T-cell (primary cell): ENCODE measurements at regions not wholly inside any gene's neighbourhood (a gene's known extent, or its start where the extent isn't known, plus 50 kb on each side); places are given as distances from the start of the nearest gene placed in this dataset.
"Not testable (repeated sequence)": the region's sequence is repeated elsewhere in the genome, so short reads cannot be mapped to it uniquely, and the experiment has no call there.

Experiments used
- ATAC-seq, 4 experiments: fragments of 200-7000 bp in 3 of 4; fragments of 150-1000 bp in 1 of 4; cut with Tn5 transposase; replicated peaks in 1 of 4; 1 replicate in 3 of 4; 2 replicates in 1 of 4; pipeline ENCODE4 v1.10.0; 2021; ENCODE audit warnings: moderate library complexity in 3 of 4, mild to moderate bottlenecking in 2 of 4, moderate number of reproducible peaks in 1 of 4
- CTCF ChIA-PET, 2 donors: fragments of 300-600 bp; sonication (Branson Sonifier 250); formaldehyde crosslinking; loops; one replicate each; lab custom pipeline; 2022; ENCODE audit warnings: antibody characterized with exemption in 2 of 2; lab: Charles Lee
- POLR2A ChIA-PET, 2 donors: fragments of 300-600 bp; sonication (Branson Sonifier 250); formaldehyde crosslinking; loops; one replicate each; lab custom pipeline; 2022; ENCODE audit warnings: antibody characterized with exemption in 2 of 2; lab: Charles Lee
- DNase-seq, 35 experiments: peaks; one replicate each; pipeline versions ENCODE4 v3.0.0 to v3.0.0-alpha.2; 2013 to 2023
- H3K27ac ChIP-seq: one replicate; pipeline ENCODE4 v1.5.1; 2013; ENCODE audit warnings: low read length
- H3K27me3 ChIP-seq, 2 experiments: replicated peaks in 1 of 2; 1 replicate in 1 of 2; 2 replicates in 1 of 2; pipeline versions ENCODE4 v1.6.1 to v1.7.0; 2013; ENCODE audit warnings: low read length in 1 of 2, mixed read lengths in 1 of 2; ENCODE audit not compliant: control insufficient read depth in 2 of 2, insufficient read depth in 2 of 2; ENCODE audit errors: extremely low read depth in 1 of 2
- H3K36me3 ChIP-seq, 2 donors: 1 replicate in 1 of 2; 2 replicates in 1 of 2; pipeline versions ENCODE4 v1.6.1 to v1.7.0; 2013; ENCODE audit warnings: low read length in 1 of 2; ENCODE audit not compliant: control insufficient read depth in 2 of 2, insufficient read depth in 1 of 2; ENCODE audit errors: extremely low read depth in 1 of 2
- H3K4me1 ChIP-seq, 2 experiments: 1 replicate in 1 of 2; 2 replicates in 1 of 2; pipeline versions ENCODE4 v1.6.1 to v1.7.0; 2013; ENCODE audit warnings: low read length in 2 of 2, mixed read lengths in 1 of 2; ENCODE audit not compliant: insufficient read depth in 2 of 2, control insufficient read depth in 1 of 2; ENCODE audit errors: extremely low read depth in 1 of 2
- H3K4me3 ChIP-seq, 2 donors: 1 replicate in 1 of 2; 2 replicates in 1 of 2; pipeline versions ENCODE4 v1.5.1 to v1.7.0; 2013; ENCODE audit warnings: mild to moderate bottlenecking in 2 of 2, low read length in 1 of 2, moderate library complexity in 1 of 2; ENCODE audit not compliant: control insufficient read depth in 1 of 2; ENCODE audit errors: extremely low read depth in 1 of 2
- H3K9me3 ChIP-seq: 2 replicates; pipeline ENCODE4 v1.7.0; 2013
- H3K27ac Mint-ChIP-seq, 2 donors: one replicate each; pipeline ENCODE4 v1.8.0; 2020 to 2021; ENCODE audit warnings: mild to moderate bottlenecking in 2 of 2, mixed read lengths in 2 of 2
- H3K27me3 Mint-ChIP-seq, 2 donors: one replicate each; pipeline ENCODE4 v1.8.0; 2021 to 2022; ENCODE audit warnings: mixed read lengths in 2 of 2
- H3K36me3 Mint-ChIP-seq: one replicate; pipeline ENCODE4 v1.8.0; 2021; ENCODE audit warnings: mixed read lengths
- H3K4me1 Mint-ChIP-seq, 3 donors: one replicate each; pipeline ENCODE4 v1.8.0; 2020 to 2022; ENCODE audit warnings: mixed read lengths in 3 of 3, mild to moderate bottlenecking in 1 of 3
- H3K4me3 Mint-ChIP-seq, 3 donors: one replicate each; pipeline ENCODE4 v1.8.0; 2020 to 2022; ENCODE audit warnings: mild to moderate bottlenecking in 3 of 3, mixed read lengths in 3 of 3, moderate library complexity in 3 of 3
- H3K9me3 Mint-ChIP-seq, 3 donors: one replicate each; pipeline ENCODE4 v1.8.0; 2020 to 2022; ENCODE audit warnings: mixed read lengths in 3 of 3
- WGBS: methylation state at CpG from one replicate; pipeline ENCODE4 v1.1.5; 2013; ENCODE audit warnings: missing lambda C conversion rate; ENCODE audit not compliant: insufficient coverage; 5-methylcytosine and 5-hydroxymethylcytosine counted together

DNA sequence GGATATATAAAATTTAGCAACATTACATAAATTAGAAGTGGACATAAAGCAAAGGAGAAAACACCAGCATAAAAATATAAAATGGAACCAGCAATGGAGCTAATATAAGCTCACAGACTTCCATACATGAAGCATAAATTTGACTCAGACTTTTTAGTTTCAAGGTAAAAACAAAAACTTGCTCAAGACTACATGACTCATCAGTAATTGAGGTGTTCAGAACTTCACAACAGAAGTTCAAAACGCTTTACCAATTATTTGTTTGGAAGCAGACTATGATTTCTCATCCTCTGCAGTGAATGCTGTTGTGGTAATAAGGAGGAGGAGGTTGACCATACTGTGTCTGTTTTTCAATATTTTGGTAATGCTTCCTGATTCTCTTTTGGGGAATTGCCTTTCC, 192.0 kb upstream of the MEIS1 start:
- H3K27ac ChIP-seq, POLR2A ChIA-PET, H3K4me1 Mint-ChIP-seq, H3K4me1 ChIP-seq, H3K27ac Mint-ChIP-seq, H3K27me3 Mint-ChIP-seq, H3K9me3 ChIP-seq, H3K36me3 ChIP-seq, CTCF ChIA-PET, H3K36me3 Mint-ChIP-seq, DNase-seq, H3K27me3 ChIP-seq, H3K4me3 ChIP-seq, ATAC-seq, H3K4me3 Mint-ChIP-seq: not testable (repeated sequence)
- H3K9me3 Mint-ChIP-seq = peaks cover 0 to 18% (median 4%) of the 10 kb centered on the region in 3 donors
- no CpG with 5 or more reads among the region's 1 CpG for WGBS

DNA sequence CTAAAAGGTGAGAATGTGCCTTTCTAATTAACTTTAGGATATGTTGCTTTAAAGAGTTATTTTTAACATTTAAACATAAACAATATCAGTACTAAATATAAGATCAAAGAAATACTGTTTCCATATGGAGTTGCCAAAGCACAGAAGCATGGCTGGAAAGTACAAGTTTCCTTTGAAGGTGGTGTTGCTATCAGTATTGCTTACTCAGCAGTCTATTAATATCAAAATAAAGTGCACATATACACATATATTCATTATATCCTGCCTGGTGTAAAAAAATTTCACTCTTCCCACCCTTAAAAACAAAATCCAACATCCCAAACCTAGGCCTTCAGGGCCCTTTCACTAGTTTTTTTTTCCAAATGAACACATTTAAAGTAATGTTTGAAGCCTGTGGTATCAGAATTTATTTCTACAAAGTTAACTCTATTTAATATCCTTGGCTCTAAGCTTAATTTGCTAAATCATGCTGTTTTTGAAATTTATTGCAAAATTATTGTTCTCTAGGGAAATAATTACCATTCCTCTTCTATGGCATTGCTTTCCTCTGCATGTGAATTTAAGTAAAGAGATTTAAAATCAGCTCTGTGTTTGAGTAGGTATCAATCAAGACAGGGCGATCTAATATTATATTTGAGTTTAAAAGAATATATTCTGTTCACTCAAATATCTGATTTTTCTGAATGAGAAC, 192.7 kb upstream of the MEIS1 start:
- H3K4me3 ChIP-seq = no peak overlapping the region
- POLR2A ChIA-PET = no interaction called here
- no peak for ATAC-seq
- H3K27ac ChIP-seq = no peak overlapping the region
- Mint-ChIP-seq H3K36me3 (no peaks in the 10 kb centered on the region), H3K27ac (no peak overlapping the region), H3K27me3 (no peaks in the 10 kb centered on the region), H3K4me3 (no peak overlapping the region), H3K9me3 (peaks cover 0 to 12% (median 4%) of the 10 kb centered on the region in 3 donors), H3K4me1 (no peaks in the 10 kb centered on the region)
- no peaks in the 10 kb centered on the region for H3K4me1 ChIP-seq
- CTCF ChIA-PET = no interaction called here
- H3K36me3 ChIP-seq = no peaks in the 10 kb centered on the region
- H3K27me3 ChIP-seq = no peaks in the 10 kb centered on the region
- DNase-seq = no peak
- no CpG with 5 or more reads among the region's 1 CpG for WGBS
- H3K9me3 ChIP-seq = no peaks in the 10 kb centered on the region

DNA sequence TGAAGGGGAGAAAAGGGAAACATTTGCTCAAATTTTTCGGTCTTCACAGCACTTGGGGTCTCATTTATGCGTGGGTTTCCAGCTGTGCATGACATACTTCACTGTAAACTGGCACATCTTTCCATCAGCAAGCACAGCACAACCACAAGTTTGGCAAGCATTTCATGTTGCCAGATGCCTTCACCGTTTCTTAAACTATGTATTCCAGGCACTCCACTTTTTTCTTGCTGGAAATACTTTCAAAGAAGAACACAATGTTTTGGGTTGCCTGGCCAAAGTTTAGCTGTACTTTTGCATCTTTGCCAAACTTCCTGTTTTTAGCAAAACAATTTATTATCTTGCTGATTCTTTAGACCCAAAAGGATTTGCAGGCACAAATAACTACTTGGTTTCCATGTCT, 194.6 kb upstream of the MEIS1 start:
- DNase-seq (no peak), ATAC-seq (no peak)
- no peaks in the 10 kb centered on the region for H3K36me3 Mint-ChIP-seq
- H3K4me1 Mint-ChIP-seq = no peaks in the 10 kb centered on the region
- no peaks in the 10 kb centered on the region for H3K4me1 ChIP-seq
- peaks cover 0 to 8% (median 4%) of the 10 kb centered on the region in 3 donors for H3K9me3 Mint-ChIP-seq
- H3K27me3 Mint-ChIP-seq = no peaks in the 10 kb centered on the region
- H3K27me3 ChIP-seq = no peaks in the 10 kb centered on the region
- POLR2A ChIA-PET = no interaction called here
- H3K9me3 ChIP-seq = no peaks in the 10 kb centered on the region
- H3K4me3 ChIP-seq = no peak overlapping the region
- no peak overlapping the region for H3K27ac Mint-ChIP-seq
- 70% methylated on average over 3 of the region's 3 CpGs for WGBS
- H3K36me3 ChIP-seq = no peaks in the 10 kb centered on the region
- H3K27ac ChIP-seq = no peak overlapping the region
- H3K4me3 Mint-ChIP-seq = no peak overlapping the region
- CTCF ChIA-PET = no interaction called here

DNA sequence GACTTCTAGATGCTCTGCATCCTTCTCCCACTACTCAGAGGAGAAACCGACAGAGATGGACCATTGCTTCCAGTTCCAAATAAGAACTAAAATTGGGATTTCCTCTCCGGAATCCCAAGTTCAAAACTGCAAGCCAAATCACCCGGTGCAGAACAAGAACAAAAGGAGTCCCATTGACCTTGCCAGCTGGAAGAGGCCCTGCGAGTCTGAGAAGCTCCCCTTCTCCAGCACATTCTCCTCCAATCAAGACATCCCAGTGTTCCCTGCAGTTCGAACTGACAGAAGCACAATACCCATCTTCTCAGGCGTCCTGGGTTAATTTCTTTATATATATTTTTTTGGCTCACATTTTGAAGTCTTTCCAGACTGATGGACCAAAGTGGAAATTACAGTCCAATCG, 195.3 kb upstream of the MEIS1 start:
- Histone ChIP-seq H3K27me3 (no peaks in the 10 kb centered on the region), H3K36me3 (no peaks in the 10 kb centered on the region), H3K27ac (no peak overlapping the region), H3K9me3 (no peaks in the 10 kb centered on the region), H3K4me3 (no peak overlapping the region), H3K4me1 (no peaks in the 10 kb centered on the region)
- DNase-seq (no peak), ATAC-seq (no peak)
- H3K36me3 Mint-ChIP-seq = no peaks in the 10 kb centered on the region
- no peaks in the 10 kb centered on the region for H3K27me3 Mint-ChIP-seq
- H3K9me3 Mint-ChIP-seq = peaks cover 0 to 5% (median 0%) of the 10 kb centered on the region in 3 donors
- no peak overlapping the region for H3K27ac Mint-ChIP-seq
- ChIA-PET CTCF (no interaction called here), POLR2A (no interaction called here)
- no peaks in the 10 kb centered on the region for H3K4me1 Mint-ChIP-seq
- no peak overlapping the region for H3K4me3 Mint-ChIP-seq
- WGBS = 89% methylated on average over 3 of the region's 7 CpGs

DNA sequence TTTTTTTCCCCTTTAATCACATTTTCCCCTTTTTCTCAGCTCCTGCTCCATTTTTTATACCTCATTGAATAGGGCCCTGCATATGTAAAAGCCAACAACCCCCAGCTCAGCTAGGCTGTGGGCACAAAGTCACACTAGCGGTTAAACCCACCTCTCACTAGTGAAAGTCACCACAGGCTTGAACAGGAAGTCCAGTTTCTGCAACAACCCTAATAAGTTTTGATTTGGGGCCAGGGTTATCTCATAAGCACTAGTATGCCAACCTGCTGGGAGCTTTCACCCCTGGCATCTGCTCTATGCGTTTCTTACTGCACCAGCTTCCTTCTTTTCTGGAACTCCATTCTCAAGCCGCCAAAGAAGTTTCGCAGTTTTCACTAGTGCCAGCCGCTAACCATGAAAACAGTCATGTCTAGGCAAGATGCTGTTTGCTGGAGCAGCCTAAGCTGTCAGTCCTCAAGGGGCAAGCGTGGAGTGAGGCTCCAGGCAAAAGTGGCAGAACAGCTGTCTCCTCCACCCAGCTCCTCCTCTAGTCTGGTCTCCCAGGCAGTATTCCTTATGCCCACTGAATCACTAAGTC, 197.0 kb upstream of the MEIS1 start:
- CTCF ChIA-PET = no interaction called here
- H3K27me3 ChIP-seq = no peaks in the 10 kb centered on the region
- H3K36me3 Mint-ChIP-seq = no peaks in the 10 kb centered on the region
- H3K9me3 ChIP-seq = no peaks in the 10 kb centered on the region
- DNase-seq (no peak), ATAC-seq (no peak)
- no peak overlapping the region for H3K27ac ChIP-seq
- no peaks in the 10 kb centered on the region for H3K9me3 Mint-ChIP-seq
- H3K27ac Mint-ChIP-seq = no peak overlapping the region
- POLR2A ChIA-PET = no interaction called here
- no peaks in the 10 kb centered on the region for H3K4me1 ChIP-seq
- H3K4me3 ChIP-seq = no peak overlapping the region
- H3K4me3 Mint-ChIP-seq = no peak overlapping the region
- WGBS = 82% methylated on average over 5 of the region's 6 CpGs
- H3K36me3 ChIP-seq = no peaks in the 10 kb centered on the region
- no peaks in the 10 kb centered on the region for H3K4me1 Mint-ChIP-seq
- no peaks in the 10 kb centered on the region for H3K27me3 Mint-ChIP-seq

DNA sequence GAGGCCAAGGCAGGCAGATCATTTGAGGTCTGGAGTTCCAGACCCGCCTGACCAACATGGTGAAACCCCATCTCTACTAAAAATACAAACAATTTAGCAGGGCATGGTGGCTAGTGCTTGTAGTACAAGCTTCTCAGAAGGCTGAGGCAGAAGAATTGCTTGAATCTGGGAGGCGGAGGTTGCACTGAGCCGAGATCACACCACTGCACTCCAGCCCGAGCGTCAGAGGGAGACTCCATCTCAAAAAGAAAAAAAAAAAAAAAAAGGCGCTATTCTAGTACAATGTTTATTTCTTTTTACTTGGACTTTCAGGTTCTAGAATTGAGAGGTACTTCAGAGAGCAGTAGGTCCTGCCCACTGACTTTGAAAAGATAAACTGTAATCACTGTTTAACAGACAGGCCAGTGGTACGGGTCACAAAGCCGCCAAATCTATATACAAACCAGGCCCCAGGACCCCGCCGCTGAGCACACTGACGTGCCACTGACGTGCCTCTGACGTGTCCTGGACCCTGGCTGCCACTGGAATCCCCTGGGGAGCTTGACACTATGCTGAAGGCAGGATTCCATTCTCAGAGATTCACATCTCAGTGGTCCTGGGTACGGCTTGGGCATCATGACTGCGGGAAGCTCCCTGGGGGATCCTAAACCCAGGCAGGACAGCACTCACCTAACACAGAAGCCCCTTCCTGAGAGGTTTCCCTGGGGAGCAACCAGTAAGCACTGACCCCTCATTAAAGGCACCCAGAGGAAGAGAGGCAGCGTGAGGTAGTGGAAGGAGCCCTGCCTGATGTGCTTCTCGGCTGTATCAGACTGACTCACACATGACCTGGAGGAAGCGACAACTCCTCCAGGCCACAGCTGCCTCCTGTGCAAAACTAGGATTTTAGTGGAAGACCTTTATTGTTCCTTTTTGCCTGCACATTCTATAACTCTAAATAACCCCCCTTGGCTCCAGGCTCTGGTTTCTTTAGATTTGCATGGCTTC, 197.8 kb upstream of the MEIS1 start:
- H3K9me3 Mint-ChIP-seq = peaks cover 0 to under 1% (median 0%) of the 10 kb centered on the region in 3 donors
- H3K4me1 Mint-ChIP-seq = no peaks in the 10 kb centered on the region
- 68% methylated on average over 8 of the region's 18 CpGs for WGBS
- no peak for DNase-seq
- ATAC-seq = no peak
- no peak overlapping the region for H3K27ac ChIP-seq
- H3K36me3 ChIP-seq = no peaks in the 10 kb centered on the region
- ChIA-PET POLR2A (no interaction called here), CTCF (no interaction called here)
- no peaks in the 10 kb centered on the region for H3K36me3 Mint-ChIP-seq
- no peak overlapping the region for H3K4me3 Mint-ChIP-seq
- H3K9me3 ChIP-seq = no peaks in the 10 kb centered on the region
- H3K4me1 ChIP-seq = no peaks in the 10 kb centered on the region
- no peak overlapping the region for H3K27ac Mint-ChIP-seq
- H3K27me3 Mint-ChIP-seq = no peaks in the 10 kb centered on the region
- no peaks in the 10 kb centered on the region for H3K27me3 ChIP-seq
- H3K4me3 ChIP-seq = no peak overlapping the region
